CD4-positive, alpha-beta T cell (primary cell): ENCODE measurements at regions not wholly inside any gene's neighbourhood (a gene's known extent, or its start where the extent isn't known, plus 50 kb on each side); places are given as distances from the start of the nearest gene placed in this dataset.

Experiments used
- ATAC-seq: fragments of 200-7000 bp; cut with Tn5 transposase; one replicate; pipeline ENCODE4 v1.10.0; 2022; ENCODE audit warnings: mild to moderate bottlenecking; ENCODE audit not compliant: poor library complexity
- CTCF ChIA-PET: fragments of 350-600 bp; sonication (Branson Sonifier 250); formaldehyde crosslinking; loops from one replicate; lab custom pipeline; 2021; ENCODE audit warnings: antibody characterized with exemption, inconsistent platforms; lab: Charles Lee
- POLR2A ChIA-PET: fragments of 350-600 bp; sonication (Branson Sonifier 250); formaldehyde crosslinking; loops from one replicate; lab custom pipeline; 2021; ENCODE audit warnings: antibody characterized with exemption, inconsistent platforms; lab: Charles Lee
- DNase-seq, 14 experiments: peaks; one replicate each; pipeline ENCODE4 v3.0.0-alpha.2; 2013 to 2020; ENCODE audit warnings: mixed read lengths in 2 of 14
- H3K27ac ChIP-seq, 2 donors: one replicate each; pipeline versions ENCODE4 v1.5.1 to v1.7.0; 2013; ENCODE audit warnings: low read length in 2 of 2, low read depth in 1 of 2, mild to moderate bottlenecking in 1 of 2
- H3K27me3 ChIP-seq, 2 experiments: 1 replicate in 1 of 2; 2 replicates in 1 of 2; pipeline versions ENCODE4 v1.6.1 to v1.7.0; 2013; ENCODE audit warnings: low read length in 2 of 2, control low read depth in 1 of 2, mild to moderate bottlenecking in 1 of 2, moderate library complexity in 1 of 2; ENCODE audit not compliant: insufficient read depth in 2 of 2, control insufficient read depth in 1 of 2
- H3K36me3 ChIP-seq: one replicate; pipeline ENCODE4 v1.6.1; 2013; ENCODE audit warnings: low read length, control low read depth; ENCODE audit not compliant: insufficient read depth
- H3K4me1 ChIP-seq: one replicate; pipeline ENCODE4 v1.6.1; 2013; ENCODE audit warnings: low read length, control low read depth; ENCODE audit not compliant: insufficient read depth
- H3K4me3 ChIP-seq: one replicate; pipeline ENCODE4 v1.5.1; 2013; ENCODE audit warnings: mild to moderate bottlenecking, low read length, moderate library complexity
- H3K9me3 ChIP-seq, 2 experiments: 1 replicate in 1 of 2; 2 replicates in 1 of 2; pipeline versions ENCODE4 v1.6.1 to v1.7.0; 2013; ENCODE audit warnings: low read length in 2 of 2, mild to moderate bottlenecking in 2 of 2, control low read depth in 1 of 2, moderate library complexity in 1 of 2; ENCODE audit not compliant: control insufficient read depth in 1 of 2, insufficient read depth in 1 of 2
- H3K27ac Mint-ChIP-seq: one replicate; pipeline ENCODE4 v1.8.0; 2020; ENCODE audit warnings: mixed read lengths
- H3K27me3 Mint-ChIP-seq: one replicate; pipeline ENCODE4 v1.8.0; 2021; ENCODE audit warnings: mixed read lengths
- H3K36me3 Mint-ChIP-seq: one replicate; pipeline ENCODE4 v1.8.0; 2021; ENCODE audit warnings: low read depth, mixed read lengths
- H3K4me1 Mint-ChIP-seq: one replicate; pipeline ENCODE4 v1.8.0; 2021; ENCODE audit warnings: low read depth, mixed read lengths
- H3K4me3 Mint-ChIP-seq: one replicate; pipeline ENCODE4 v1.8.0; 2020; ENCODE audit warnings: mild to moderate bottlenecking, mixed read lengths
- H3K9me3 Mint-ChIP-seq: one replicate; pipeline ENCODE4 v1.8.0; 2020; ENCODE audit warnings: mixed read lengths
- intact Hi-C, 2 experiments: fragments of 100-400 bp; cut with DNase I in 1 of 2; cut with micrococcal nuclease in 1 of 2; formaldehyde crosslinking; loops; one replicate each; pipeline versions ENCODE4 v1.15.1 to v1.9.0; 2023 to 2025; cut with DNase I, micrococcal nuclease
- TF ChIP-seq, protein P1 (sequence below): fragments of 200-600 bp; IDR thresholded peaks from one replicate; pipeline ENCODE4 v1.8.0; 2022; ENCODE audit warnings: antibody characterized with exemption, mild to moderate bottlenecking

DNA sequence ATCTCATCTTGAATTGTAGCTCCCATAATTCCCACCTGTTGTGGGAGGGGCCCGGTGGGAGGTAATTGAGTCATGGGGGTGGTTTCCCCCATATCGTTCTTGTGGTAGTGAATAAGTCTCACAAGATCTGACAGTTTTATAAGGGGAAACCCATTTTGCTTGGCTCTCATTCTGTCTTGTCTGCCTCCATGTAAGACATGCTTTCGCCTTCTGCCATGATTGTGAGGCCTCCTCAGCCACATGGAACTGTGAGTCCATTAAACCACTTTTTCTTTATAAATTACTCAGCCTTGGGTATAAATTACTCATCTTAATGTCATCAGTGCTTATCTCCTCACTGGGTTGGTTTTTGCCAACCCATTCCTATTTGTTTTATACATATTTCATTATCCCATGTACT, 142.0 kb upstream of the GMDS start:
- H3K9me3 Mint-ChIP-seq: no peaks in the 10 kb centered on the region
- H3K27me3 Mint-ChIP-seq: no peaks in the 10 kb centered on the region
- H3K27ac Mint-ChIP-seq: no peak overlapping the region
- no peak for DNase-seq
- intact Hi-C loops: no loop called here
- Histone ChIP-seq H3K36me3 (no peaks in the 10 kb centered on the region), H3K9me3 (no peaks in the 10 kb centered on the region), H3K27ac (no peak overlapping the region), H3K27me3 (no peaks in the 10 kb centered on the region), H3K4me1 (no peaks in the 10 kb centered on the region), H3K4me3 (no peak overlapping the region)
- H3K4me1 Mint-ChIP-seq: no peaks in the 10 kb centered on the region
- POLR2A ChIA-PET: no interaction called here
- no peaks in the 10 kb centered on the region for H3K36me3 Mint-ChIP-seq
- no peak overlapping the region for H3K4me3 Mint-ChIP-seq
- TF ChIP-seq, protein P1, sequence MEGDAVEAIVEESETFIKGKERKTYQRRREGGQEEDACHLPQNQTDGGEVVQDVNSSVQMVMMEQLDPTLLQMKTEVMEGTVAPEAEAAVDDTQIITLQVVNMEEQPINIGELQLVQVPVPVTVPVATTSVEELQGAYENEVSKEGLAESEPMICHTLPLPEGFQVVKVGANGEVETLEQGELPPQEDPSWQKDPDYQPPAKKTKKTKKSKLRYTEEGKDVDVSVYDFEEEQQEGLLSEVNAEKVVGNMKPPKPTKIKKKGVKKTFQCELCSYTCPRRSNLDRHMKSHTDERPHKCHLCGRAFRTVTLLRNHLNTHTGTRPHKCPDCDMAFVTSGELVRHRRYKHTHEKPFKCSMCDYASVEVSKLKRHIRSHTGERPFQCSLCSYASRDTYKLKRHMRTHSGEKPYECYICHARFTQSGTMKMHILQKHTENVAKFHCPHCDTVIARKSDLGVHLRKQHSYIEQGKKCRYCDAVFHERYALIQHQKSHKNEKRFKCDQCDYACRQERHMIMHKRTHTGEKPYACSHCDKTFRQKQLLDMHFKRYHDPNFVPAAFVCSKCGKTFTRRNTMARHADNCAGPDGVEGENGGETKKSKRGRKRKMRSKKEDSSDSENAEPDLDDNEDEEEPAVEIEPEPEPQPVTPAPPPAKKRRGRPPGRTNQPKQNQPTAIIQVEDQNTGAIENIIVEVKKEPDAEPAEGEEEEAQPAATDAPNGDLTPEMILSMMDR: no peak
- CTCF ChIA-PET: no interaction called here
- no peak for ATAC-seq

DNA sequence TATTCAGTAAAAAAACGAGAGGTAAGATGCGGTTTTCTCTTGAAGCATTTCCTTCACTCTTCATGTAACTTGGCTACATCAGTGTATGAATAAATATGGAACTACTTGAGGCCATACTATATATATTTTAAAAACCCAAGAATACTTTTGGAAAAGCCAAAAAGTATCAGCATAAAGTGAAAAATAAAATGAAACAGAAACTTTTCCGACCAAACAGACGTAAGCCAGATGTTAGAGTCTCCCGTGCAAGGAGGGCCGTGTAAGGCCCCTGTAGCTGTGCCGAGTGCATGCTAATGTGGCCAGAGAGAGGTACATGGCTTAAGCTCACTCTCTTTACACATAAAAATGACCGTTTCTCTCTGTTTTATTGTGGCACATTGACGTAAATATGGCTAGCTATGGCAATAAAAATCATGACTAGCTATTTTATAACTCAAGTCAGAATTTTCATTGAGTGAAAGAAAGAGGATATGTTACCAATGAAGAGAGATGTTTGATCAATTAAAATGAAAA, 140.1 kb upstream of the GMDS start:
- TF ChIP-seq, protein P1: no peak
- no peaks in the 10 kb centered on the region for H3K27me3 Mint-ChIP-seq
- Histone ChIP-seq H3K36me3 (no peaks in the 10 kb centered on the region), H3K27me3 (no peaks in the 10 kb centered on the region), H3K27ac (no peak overlapping the region), H3K4me3 (no peak overlapping the region), H3K9me3 (no peaks in the 10 kb centered on the region), H3K4me1 (no peaks in the 10 kb centered on the region)
- DNase-seq (no peak), ATAC-seq (no peak)
- no peaks in the 10 kb centered on the region for H3K4me1 Mint-ChIP-seq
- H3K36me3 Mint-ChIP-seq: no peaks in the 10 kb centered on the region
- ChIA-PET POLR2A (no interaction called here), CTCF (interaction anchor here (0.7 kb wide), 1 partner anchor 10 kb away, joined by 3 read pairs; no protein-coding TSS in a partner anchor)
- no peaks in the 10 kb centered on the region for H3K9me3 Mint-ChIP-seq
- no peak overlapping the region for H3K27ac Mint-ChIP-seq
- intact Hi-C loops: no loop called here
- no peak overlapping the region for H3K4me3 Mint-ChIP-seq

DNA sequence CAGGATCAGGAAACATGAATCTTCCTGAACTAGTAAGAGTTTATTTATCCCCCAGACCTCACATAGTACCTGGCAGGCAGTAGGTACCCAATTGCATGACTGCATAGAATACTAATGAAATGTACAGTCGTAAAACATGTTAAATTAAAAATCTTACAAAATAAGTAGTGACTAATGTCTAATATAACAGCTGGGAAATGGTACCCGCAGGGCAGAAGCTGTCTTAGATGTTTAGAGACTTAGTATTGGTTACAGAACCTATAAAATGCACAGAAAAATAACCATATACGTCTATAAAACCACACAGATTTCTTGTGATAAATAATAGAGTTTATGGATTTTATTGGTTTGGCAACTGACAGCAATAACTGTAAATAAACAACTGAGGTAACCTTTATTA, 139.1 kb upstream of the GMDS start:
- Histone ChIP-seq H3K27ac (no peak overlapping the region), H3K4me1 (no peaks in the 10 kb centered on the region), H3K36me3 (no peaks in the 10 kb centered on the region), H3K27me3 (no peaks in the 10 kb centered on the region), H3K4me3 (no peak overlapping the region), H3K9me3 (no peaks in the 10 kb centered on the region)
- intact Hi-C loops: no loop called here
- no peaks in the 10 kb centered on the region for H3K36me3 Mint-ChIP-seq
- no peaks in the 10 kb centered on the region for H3K27me3 Mint-ChIP-seq
- no peak for DNase-seq
- H3K9me3 Mint-ChIP-seq: no peaks in the 10 kb centered on the region
- POLR2A ChIA-PET: no interaction called here
- ATAC-seq: no peak
- no peaks in the 10 kb centered on the region for H3K4me1 Mint-ChIP-seq
- no peak overlapping the region for H3K4me3 Mint-ChIP-seq
- CTCF ChIA-PET: interaction anchor here (0.7 kb wide), 1 partner anchor 11 kb away, joined by 3 read pairs; no protein-coding TSS in a partner anchor
- H3K27ac Mint-ChIP-seq: no peak overlapping the region
- TF ChIP-seq, protein P1: no peak
